ENCODE measurements at regions not wholly inside any gene's neighbourhood (a gene's known extent, or its start where the extent isn't known, plus 50 kb on each side); places are given as distances from the start of the nearest gene placed in this dataset.

- H3K27ac ChIP-seq = no peak overlapping the region
- TF ChIP-seq, protein P1, sequence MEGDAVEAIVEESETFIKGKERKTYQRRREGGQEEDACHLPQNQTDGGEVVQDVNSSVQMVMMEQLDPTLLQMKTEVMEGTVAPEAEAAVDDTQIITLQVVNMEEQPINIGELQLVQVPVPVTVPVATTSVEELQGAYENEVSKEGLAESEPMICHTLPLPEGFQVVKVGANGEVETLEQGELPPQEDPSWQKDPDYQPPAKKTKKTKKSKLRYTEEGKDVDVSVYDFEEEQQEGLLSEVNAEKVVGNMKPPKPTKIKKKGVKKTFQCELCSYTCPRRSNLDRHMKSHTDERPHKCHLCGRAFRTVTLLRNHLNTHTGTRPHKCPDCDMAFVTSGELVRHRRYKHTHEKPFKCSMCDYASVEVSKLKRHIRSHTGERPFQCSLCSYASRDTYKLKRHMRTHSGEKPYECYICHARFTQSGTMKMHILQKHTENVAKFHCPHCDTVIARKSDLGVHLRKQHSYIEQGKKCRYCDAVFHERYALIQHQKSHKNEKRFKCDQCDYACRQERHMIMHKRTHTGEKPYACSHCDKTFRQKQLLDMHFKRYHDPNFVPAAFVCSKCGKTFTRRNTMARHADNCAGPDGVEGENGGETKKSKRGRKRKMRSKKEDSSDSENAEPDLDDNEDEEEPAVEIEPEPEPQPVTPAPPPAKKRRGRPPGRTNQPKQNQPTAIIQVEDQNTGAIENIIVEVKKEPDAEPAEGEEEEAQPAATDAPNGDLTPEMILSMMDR (IDR thresholded peaks at IDR 0.05) = no peak
- no peak for TF ChIP-seq ZFX (IDR thresholded peaks at IDR 0.05; ENCODE audit: borderline replicate concordance)
Observed at GRCh38 chr20:23205611-23206041, 119.5 kb upstream of the CD93 start.

DNA sequence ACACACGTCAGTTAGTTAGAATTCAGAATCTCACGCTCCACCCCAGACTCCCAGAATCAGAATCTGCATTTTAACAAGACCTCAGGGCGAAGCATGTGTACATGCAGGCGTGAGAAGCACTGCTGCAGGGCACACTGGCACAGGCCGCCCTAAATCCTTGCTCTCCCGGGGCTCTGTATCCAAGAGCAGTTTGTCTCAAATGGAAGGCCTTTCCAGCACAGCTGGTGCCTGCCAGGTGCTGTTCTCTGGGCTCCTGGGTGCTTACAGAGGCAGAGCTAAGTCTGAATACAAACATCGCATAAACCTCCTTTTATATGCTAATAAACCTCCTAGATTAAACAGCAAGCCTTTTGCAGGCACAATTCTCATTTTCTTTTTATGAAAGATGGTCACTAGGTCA is 119.1 kb upstream of the CD93 start:
- H3K27ac ChIP-seq = no peak overlapping the region
- TF ChIP-seq, protein P1 (IDR thresholded peaks at IDR 0.05) = no peak
- no peak for TF ChIP-seq ZFX (IDR thresholded peaks at IDR 0.05; ENCODE audit: borderline replicate concordance)

DNA sequence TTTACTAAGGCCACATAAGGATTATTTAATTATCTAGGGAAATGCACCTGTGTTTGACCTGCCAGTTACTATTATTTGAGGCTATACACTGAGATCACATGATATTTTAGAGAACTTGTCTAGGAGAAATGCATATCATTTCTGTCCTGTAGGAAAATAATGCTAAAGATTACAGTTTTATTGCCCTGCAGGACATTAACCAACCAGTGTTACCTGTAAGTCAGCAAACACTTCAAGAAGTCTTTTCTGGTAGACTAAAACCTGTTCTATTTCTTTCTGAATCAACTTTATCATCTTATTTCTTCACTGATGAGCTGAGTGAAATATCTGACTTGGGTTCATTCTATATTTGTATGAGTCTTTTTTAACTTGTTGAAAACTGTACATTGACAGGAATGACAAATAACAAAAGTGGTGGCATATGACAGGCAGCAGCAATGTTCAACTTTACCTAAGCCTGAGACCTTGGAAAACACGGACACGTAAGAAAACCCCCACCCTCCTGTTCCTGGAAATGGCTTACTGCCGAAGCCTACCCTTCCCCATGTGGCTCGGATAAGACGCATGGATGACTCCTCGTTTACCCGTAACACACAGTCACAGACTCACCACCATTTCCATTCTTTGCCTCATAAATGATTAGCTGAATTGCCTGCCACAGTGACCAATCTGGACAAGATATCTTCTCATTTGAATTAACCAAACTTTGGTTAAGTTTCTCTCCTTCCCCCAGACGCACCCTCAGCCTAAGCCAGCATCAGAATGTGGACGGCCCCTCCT is 118.0 kb upstream of the CD93 start:
- H3K27ac ChIP-seq = no peak overlapping the region
- TF ChIP-seq ZFX (IDR thresholded peaks at IDR 0.05; ENCODE audit: borderline replicate concordance) = no peak
- TF ChIP-seq, protein P1 (IDR thresholded peaks at IDR 0.05) = no peak

- TF ChIP-seq, protein P1 (IDR thresholded peaks at IDR 0.05) = no peak
- no peak for TF ChIP-seq ZFX (IDR thresholded peaks at IDR 0.05; ENCODE audit: borderline replicate concordance)
- no peak overlapping the region for H3K27ac ChIP-seq
Observed at GRCh38 chr20:23203310-23203709, 117.2 kb upstream of the CD93 start.

DNA sequence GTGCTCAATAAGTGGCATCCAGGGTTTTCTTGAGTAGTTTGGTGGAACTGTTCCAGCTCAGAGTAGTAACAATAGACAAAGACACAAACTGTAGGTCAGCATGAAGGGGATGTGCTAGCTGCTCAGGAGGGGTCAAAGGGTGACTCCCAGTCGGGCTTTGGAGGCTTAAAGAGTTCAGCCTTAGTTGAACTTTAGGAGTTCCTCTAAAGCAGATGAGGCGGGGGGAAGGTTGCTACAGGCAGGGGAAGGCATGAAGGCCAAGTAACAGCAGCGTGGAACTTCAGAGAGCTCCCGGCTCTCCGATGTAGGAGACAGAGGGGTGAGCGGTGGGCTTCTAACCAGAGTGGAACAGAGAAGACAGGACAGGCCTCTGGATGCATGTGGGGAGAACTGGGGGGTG is 115.5 kb upstream of the CD93 start:
- no peak overlapping the region for H3K27ac ChIP-seq
- TF ChIP-seq, protein P1 (IDR thresholded peaks at IDR 0.05) = no peak
- TF ChIP-seq ZFX (IDR thresholded peaks at IDR 0.05; ENCODE audit: borderline replicate concordance) = no peak

GRCh38 chr20:23200914-23201313 is 114.8 kb upstream of the CD93 start:
- no peak overlapping the region for H3K27ac ChIP-seq
- TF ChIP-seq ZFX (IDR thresholded peaks at IDR 0.05; ENCODE audit: borderline replicate concordance) = no peak
- TF ChIP-seq, protein P1 (IDR thresholded peaks at IDR 0.05) = peak; percentile 40

GRCh38 chr20:23200413-23200812 is 114.3 kb upstream of the CD93 start:
- H3K27ac ChIP-seq = no peak overlapping the region
- TF ChIP-seq, protein P1 (IDR thresholded peaks at IDR 0.05) = no peak
- no peak for TF ChIP-seq ZFX (IDR thresholded peaks at IDR 0.05; ENCODE audit: borderline replicate concordance)

Data from 22Rv1 (cell line).